ENCODE measurements at regions not wholly inside any gene's neighbourhood (a gene's known extent, or its start where the extent isn't known, plus 50 kb on each side); places are given as distances from the start of the nearest gene placed in this dataset.

- no peak for TF ChIP-seq CTCF (IDR thresholded peaks at IDR 0.05; ENCODE audit: poor library complexity, severe bottlenecking)
- TF ChIP-seq TAF1 (IDR thresholded peaks at IDR 0.05; ENCODE audit: low read depth): no peak
- TF ChIP-seq POLR2AphosphoS5 (IDR thresholded peaks at IDR 0.05): no peak
- no peak for TF ChIP-seq RAD21 (conservative IDR thresholded peaks at IDR 0.05)
- TF ChIP-seq MXI1 (conservative IDR thresholded peaks at IDR 0.05; ENCODE audit: poor library complexity, severe bottlenecking): no peak
- TF ChIP-seq REST (IDR thresholded peaks at IDR 0.05; ENCODE audit: borderline replicate concordance): no peak
- no peak for TF ChIP-seq EP300 (conservative IDR thresholded peaks at IDR 0.05; ENCODE audit: poor library complexity, severe bottlenecking)
- no peak for TF ChIP-seq SMC3 (conservative IDR thresholded peaks at IDR 0.05; ENCODE audit: poor library complexity)
Measured at GRCh38 chr6:167651318-167652041, 175.2 kb upstream of the AFDN start.
